ENCODE measurements at regions not wholly inside any gene's neighbourhood (a gene's known extent, or its start where the extent isn't known, plus 50 kb on each side); places are given as distances from the start of the nearest gene placed in this dataset.
A peak's percentile ranks its signal among the peaks of the same experiment; 100 is the strongest.

GRCh38 chr5:165602529-165602928 is 2097.1 kb downstream of the MAT2B start:
- DNase-seq = no peak

DNA sequence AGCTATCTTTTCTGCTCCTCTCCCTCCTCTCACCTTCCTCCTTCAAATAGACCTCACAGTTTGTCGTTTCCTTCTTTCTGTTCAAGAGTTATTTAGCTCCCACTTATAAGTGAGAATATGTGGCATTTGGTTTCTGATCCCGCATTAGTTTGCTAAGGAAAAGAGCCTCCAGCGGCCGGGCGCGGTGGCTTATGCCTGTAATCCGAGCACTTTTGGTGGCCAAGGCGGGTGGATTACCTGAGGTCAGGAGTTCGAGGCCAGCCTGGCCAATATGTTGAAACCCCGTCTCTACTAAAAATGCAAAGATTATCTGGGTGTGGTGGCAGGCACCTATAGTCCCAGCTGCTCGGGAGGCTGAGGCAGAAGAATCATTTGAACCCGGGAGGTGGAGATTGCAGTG is 2101.6 kb downstream of the MAT2B start:
- DNase-seq = no peak

GRCh38 chr5:165609871-165610270 is 2104.5 kb downstream of the MAT2B start:
- DNase-seq = no peak

DNA sequence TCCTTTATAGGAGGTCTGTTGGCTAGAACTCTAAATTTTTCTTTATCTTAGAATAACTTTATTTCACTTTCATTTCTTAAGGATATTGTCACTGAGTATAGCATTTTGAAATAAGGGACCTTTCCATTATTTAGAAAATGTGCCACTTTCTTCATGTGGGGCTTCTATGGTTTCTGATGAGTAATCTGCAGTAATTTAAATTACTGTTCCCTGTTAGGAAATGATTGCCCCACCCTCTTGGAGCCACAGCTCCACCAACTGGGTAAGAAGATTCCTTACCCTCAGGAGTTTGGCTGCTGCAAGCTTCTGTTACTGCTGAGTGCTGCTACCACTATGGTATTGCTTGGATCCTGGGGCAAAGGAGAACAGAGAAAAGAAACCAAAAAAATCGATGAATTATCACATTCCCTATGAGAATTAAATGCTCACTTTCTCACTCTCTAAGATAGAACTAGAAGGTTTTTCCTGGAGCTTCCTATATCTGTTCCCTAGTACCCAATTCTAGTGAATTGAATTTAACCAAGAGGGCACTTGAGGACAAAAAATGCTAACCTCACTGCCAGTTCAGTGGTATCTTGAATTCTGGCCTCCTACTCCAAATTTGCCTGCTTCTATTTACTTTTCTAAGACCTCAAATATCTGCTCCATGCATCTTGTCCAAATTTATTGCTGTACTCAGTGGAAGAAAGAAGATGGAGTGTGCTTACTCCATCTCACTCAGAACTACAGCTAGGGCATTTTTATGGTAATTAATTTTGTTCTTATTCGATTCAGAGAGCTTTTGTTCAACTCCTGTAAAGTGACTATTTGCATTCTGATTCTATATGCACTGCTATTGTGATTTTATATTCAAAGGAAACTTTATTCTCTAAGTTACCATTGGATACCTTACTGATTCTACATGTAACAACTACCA is 2111.3 kb downstream of the MAT2B start:
- no peak for DNase-seq

DNA sequence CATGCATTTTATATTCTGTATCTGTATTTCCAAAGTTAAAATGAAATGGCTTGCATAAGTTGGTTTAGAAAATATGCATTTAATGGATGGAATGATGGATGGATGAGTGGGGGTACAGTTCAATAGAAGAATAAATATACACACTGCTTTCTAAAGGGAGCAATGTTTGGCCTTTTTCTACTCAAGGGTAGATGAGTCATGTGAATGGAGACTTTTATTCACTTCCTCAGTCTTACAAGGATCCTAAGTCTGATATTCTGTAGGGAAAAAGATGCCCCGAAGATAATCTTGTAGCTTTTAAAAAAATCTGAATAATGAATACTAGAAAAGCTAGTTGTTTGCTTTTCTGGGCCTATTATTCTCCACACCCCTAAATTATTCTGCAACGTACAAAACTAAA is 2112.1 kb downstream of the MAT2B start:
- no peak for DNase-seq

DNA sequence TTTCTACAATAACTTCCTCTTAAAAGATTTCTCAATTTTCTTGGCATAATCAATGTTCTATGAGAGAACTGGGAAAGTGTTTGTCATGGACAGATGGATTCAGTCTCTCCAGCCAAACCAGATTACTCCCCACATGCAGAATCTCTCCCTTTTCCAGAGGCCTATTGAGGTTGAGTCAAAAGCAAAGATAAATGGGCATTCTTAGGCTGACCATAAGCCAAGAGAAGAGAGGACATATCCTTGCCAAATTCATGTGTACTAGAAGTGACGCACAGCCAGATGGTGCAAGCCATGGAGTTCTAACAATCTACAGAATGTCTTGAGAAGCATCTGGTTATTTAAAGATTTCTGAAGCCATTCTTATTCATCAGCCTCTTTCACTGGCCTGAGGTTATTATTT is 2115.0 kb downstream of the MAT2B start:
- peak; percentile 36 for DNase-seq

DNA sequence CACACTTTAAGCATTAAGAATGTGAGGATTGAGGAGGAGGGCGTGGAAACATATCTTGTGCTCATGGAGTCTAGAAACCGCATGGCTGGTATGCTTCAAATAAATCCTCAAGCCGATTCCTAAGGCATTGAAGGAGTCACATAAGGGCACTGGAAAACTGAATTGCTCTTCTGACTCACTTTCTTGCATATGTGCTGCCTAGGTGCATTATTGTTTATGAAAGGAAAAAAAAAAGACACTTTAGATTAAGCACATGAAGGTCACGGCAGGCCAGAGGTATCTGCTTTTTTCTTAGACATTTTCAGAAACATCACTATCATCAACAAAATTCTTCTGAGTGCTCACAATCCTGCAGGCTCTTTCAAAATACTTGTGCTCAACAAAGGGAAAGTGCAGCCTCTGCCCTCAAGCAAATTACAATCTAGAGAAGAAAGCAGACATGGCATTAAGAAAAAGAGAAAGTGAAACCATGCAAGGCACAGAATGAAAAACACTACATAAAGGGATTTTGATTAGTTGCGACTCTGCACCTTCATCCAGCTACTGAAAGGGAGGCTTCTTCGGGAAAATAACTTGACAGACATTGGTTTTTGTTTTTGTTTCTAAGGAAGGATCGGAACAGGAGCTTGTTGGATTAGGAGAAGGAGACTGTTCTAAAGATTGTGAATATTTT is 2117.6 kb downstream of the MAT2B start:
- DNase-seq = no peak

- DNase-seq = no peak
These were observed 2118.9 kb downstream of the MAT2B start for GRCh38 chr5:165624166-165624946.

GRCh38 chr5:165626161-165626560 is 2120.7 kb downstream of the MAT2B start:
- DNase-seq = no peak

- DNase-seq = no peak
These were observed 2122.2 kb downstream of the MAT2B start for GRCh38 chr5:165627548-165628170.

GRCh38 chr5:165630261-165630778 is 2124.9 kb downstream of the MAT2B start:
- DNase-seq = peak; percentile 33

DNA sequence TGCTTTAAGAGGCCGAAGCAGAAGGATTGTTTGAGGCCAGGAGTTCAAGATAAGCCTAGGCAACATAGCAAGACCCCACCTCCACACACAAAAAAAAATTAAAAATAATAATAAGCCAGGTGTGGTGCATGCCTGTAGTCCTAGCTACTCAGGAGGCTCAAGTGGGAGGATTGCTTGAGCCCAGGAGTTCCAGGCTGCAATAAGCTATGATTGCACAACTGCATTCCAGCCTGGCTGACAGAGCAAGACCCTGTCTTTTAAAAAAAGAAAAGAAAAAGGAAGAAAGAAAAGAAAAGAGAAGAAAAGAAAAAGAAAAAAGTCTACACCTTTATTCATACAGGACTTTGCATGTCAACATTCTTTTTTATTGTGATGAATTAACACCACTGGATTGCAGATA is 2125.8 kb downstream of the MAT2B start:
- DNase-seq = no peak

DNA sequence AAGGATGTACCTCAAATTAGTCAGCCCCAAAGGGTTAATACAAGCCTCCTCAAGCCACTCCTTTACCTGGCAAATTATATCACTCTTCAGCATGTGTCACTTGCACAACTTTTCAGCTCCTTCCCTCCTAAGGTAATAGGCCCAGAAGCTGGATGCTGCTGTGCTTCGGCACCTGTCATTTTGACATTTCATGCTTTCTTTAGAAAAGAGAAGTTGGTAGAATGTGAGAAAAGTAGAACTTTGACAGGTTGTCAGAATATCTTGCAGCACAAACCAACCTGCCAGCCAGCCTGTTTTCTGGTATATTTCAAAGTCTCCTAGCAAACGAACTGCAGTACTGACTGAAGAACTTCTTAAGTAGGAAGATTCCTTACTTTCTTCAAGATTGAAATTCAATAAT is 2136.9 kb downstream of the MAT2B start:
- DNase-seq = no peak

- DNase-seq = no peak
These were observed 2160.4 kb downstream of the MAT2B start for GRCh38 chr5:165665735-165666400.

- DNase-seq = no peak
These were observed 2168.1 kb downstream of the MAT2B start for GRCh38 chr5:165673499-165673898.

DNA sequence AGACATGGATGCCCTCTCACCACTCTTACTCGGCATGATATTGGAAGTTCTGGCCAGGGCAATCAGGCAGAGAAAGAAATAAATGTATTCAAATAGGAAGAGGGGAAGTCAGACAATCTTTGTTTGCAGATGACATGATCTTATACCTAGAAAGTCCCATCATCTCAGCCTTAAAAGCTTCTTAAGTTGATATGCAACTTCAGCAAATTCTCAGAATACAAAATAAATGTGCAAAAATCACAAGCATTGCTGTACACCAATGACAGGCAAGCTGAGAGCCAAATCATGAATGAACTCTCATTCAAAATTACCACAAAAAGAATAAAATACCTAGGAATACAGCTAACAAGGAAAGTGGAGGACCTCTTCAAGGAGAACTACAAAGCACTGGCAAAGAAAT is 2190.4 kb downstream of the MAT2B start:
- DNase-seq = no peak

GRCh38 chr5:165705960-165706359 is 2200.5 kb downstream of the MAT2B start:
- DNase-seq = no peak

DNA sequence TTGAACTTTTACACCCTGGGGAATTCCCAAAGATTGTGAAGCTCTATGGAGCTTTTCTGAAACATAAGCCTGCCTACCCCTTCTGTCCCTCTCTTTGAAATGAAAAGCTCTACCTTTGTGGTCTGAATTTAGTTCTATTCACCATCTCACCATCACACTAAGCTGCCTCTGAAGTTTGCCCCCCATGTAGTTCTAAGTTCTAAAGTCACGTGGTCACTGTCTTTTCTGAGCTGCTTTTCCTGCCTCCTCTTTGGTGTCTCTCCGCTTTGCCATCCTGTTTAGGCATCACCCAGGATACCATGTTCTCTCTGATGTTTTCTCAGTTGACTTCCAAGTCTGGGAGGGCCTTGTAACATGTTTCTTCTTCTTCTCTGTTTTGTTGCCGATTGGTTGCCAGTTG is 2206.6 kb downstream of the MAT2B start:
- no peak for DNase-seq

GRCh38 chr5:165714598-165714997 is 2209.2 kb downstream of the MAT2B start:
- DNase-seq = no peak

- DNase-seq = no peak
These were observed 2215.5 kb downstream of the MAT2B start for GRCh38 chr5:165720901-165721300.

GRCh38 chr5:165722401-165722800 is 2217.0 kb downstream of the MAT2B start:
- DNase-seq = no peak

DNA sequence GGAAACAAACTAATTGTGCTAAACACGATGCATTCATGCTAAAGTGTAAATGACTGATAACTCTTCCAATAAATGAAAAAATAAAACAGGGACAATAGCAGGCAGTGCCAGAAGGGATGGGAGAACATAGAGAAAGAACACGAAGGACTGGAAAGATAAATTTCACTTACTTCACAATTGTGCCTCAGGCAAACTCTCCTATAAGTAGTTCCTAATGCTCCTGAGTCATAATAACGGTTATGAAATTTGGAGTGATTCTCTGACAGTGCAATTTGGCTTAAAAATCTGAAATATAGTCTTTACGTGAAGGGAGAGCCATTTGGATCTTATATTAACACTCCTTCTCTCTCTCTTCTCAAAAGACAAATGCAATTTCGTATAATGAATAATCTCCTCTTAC is 2218.5 kb downstream of the MAT2B start:
- DNase-seq = no peak
